H1 (cell line): ENCODE measurements at regions not wholly inside any gene's neighbourhood (a gene's known extent, or its start where the extent isn't known, plus 50 kb on each side); places are given as distances from the start of the nearest gene placed in this dataset.

Experiments
- CBX8 ChIP-seq: fragments of 300-800, 300-1000 bp; sonication (generic); IDR thresholded peaks from 2 replicates; pipeline ENCODE4 v1.7.1; 2016; ENCODE audit warnings: low read depth, low read length, borderline replicate concordance
- CHD7 ChIP-seq: fragments of 300-600 bp; sonication (generic); IDR thresholded peaks from 2 replicates; pipeline ENCODE4 v1.7.1; 2012; ENCODE audit warnings: low read length, moderate library complexity, mild to moderate bottlenecking, inconsistent platforms; ENCODE audit not compliant: insufficient replicate concordance
- KDM5A ChIP-seq: fragments of 200-600 bp; IDR thresholded peaks from 2 replicates; pipeline ENCODE4 v1.7.1; 2012; ENCODE audit warnings: mild to moderate bottlenecking, low read length, inconsistent platforms, mixed read lengths

GRCh38 chr6:6861995-6862394, 245.8 kb upstream of the RREB1 start (continued):
- TF ChIP-seq CHD7 (no peak), KDM5A (no peak), CBX8 (no peak)
- TF ChIP-seq, all 59 proteins: peak for 0
